ENCODE measurements at regions not wholly inside any gene's neighbourhood (a gene's known extent, or its start where the extent isn't known, plus 50 kb on each side); places are given as distances from the start of the nearest gene placed in this dataset.
"Not testable (repeated sequence)": the region's sequence is repeated elsewhere in the genome, so short reads cannot be mapped to it uniquely, and the experiment has no call there.

DNA sequence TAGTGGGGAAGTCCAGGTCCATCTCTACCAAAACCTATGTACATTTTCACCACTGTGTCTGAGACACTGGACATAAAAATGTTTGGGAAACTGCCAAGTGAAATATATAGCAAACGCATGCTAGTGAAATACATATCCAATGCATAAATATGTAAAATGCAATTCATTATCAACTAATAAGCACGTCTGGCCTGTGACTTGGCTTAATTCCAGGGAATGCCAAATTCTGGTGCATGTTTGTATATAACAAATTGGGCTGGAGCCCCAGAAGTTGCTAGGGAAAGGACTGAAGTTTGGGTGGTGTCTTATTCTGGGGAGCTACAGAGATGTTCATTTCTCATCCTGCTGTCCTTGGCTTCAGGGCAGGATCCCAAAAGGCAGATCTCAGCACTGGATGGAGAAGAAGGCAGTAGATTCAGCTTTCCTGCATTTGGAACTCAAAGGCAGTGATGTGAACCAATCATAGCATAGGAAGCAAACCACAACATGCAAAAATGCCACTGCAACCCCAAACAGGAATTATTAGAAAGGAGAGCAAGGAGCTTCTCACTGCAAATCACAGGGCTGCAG, 184.3 kb downstream of the HS3ST3A1 start:
- Histone ChIP-seq H3K27me3 (ENCODE audit: insufficient read depth, low read length, poor library complexity, severe bottlenecking) (no peaks in the 10 kb centered on the region), H3K4me3 (ENCODE audit: low read length, poor library complexity, severe bottlenecking) (no peak overlapping the region), H3K9me2 (replicated peaks; ENCODE audit: low read depth, low read length) (no peaks in the 10 kb centered on the region), H3K36me3 (ENCODE audit: insufficient read depth, low read length) (no peaks in the 10 kb centered on the region), H3F3A (ENCODE audit: low read depth) (no peaks in the 10 kb centered on the region), H3K9ac (ENCODE audit: low read depth, low read length, poor library complexity, severe bottlenecking) (no peak overlapping the region), H3K79me2 (ENCODE audit: insufficient read depth, low read length) (no peaks in the 10 kb centered on the region), H3K4me1 (ENCODE audit: insufficient read depth, low read length, poor library complexity, severe bottlenecking) (no peaks in the 10 kb centered on the region), H3K9me3 (ENCODE audit: insufficient read depth, low read depth, low read length) (no peaks in the 10 kb centered on the region; the same call in 1 of the 2 replicates), H4K20me1 (ENCODE audit: insufficient read depth, low read length, poor library complexity, severe bottlenecking) (no peaks in the 10 kb centered on the region), H3K4me2 (ENCODE audit: low read depth, low read length, poor library complexity, severe bottlenecking) (no peak overlapping the region), H2AFZ (ENCODE audit: low read length) (no peak overlapping the region)
- TF ChIP-seq EZH2phosphoT487 (IDR thresholded peaks at IDR 0.05; ENCODE audit: borderline replicate concordance) = no peak
- TF ChIP-seq, protein P1, sequence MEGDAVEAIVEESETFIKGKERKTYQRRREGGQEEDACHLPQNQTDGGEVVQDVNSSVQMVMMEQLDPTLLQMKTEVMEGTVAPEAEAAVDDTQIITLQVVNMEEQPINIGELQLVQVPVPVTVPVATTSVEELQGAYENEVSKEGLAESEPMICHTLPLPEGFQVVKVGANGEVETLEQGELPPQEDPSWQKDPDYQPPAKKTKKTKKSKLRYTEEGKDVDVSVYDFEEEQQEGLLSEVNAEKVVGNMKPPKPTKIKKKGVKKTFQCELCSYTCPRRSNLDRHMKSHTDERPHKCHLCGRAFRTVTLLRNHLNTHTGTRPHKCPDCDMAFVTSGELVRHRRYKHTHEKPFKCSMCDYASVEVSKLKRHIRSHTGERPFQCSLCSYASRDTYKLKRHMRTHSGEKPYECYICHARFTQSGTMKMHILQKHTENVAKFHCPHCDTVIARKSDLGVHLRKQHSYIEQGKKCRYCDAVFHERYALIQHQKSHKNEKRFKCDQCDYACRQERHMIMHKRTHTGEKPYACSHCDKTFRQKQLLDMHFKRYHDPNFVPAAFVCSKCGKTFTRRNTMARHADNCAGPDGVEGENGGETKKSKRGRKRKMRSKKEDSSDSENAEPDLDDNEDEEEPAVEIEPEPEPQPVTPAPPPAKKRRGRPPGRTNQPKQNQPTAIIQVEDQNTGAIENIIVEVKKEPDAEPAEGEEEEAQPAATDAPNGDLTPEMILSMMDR (conservative IDR thresholded peaks at IDR 0.05; ENCODE audit: low read length) = no peak

DNA sequence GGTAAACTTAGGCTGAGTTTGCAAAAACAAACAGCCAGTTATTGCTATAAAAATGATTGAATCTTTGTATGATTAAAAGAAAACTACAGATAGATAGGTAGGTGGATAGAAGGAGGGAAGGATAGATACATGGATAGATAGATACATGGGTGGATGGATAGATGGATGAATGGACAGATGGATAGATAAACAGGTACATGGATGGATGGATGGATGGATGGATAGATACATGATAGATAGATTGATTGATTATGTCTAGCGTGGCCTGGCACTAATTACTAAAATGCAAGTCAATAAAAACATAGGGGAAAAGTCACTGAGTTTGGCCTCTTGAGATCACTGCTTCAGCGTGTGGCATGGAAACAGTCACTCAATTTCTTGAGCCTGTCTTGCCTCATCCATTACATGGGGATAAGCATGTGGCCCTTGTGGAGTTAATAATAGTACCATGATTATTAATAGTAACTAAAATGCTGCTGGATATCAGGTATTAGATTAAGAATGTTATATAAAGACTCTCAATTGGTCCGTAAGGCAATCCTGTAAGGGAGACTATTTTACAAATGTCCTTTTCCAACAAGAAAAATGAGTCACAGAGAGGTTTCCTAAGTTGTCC, 184.9 kb downstream of the HS3ST3A1 start:
- Histone ChIP-seq H3K79me2 (ENCODE audit: insufficient read depth, low read length) (no peaks in the 10 kb centered on the region), H3K9me2 (replicated peaks; ENCODE audit: low read depth, low read length) (no peaks in the 10 kb centered on the region), H3K4me1 (ENCODE audit: insufficient read depth, low read length, poor library complexity, severe bottlenecking) (no peaks in the 10 kb centered on the region), H3F3A (ENCODE audit: low read depth) (no peaks in the 10 kb centered on the region), H3K36me3 (ENCODE audit: insufficient read depth, low read length) (no peaks in the 10 kb centered on the region), H3K9ac (ENCODE audit: low read depth, low read length, poor library complexity, severe bottlenecking) (no peak overlapping the region), H4K20me1 (ENCODE audit: insufficient read depth, low read length, poor library complexity, severe bottlenecking) (no peaks in the 10 kb centered on the region), H2AFZ (ENCODE audit: low read length) (no peak overlapping the region), H3K9me3 (ENCODE audit: insufficient read depth, low read depth, low read length) (no peaks in the 10 kb centered on the region; the same call in 1 of the 2 replicates), H3K4me3 (ENCODE audit: low read length, poor library complexity, severe bottlenecking) (no peak overlapping the region), H3K27me3 (ENCODE audit: insufficient read depth, low read length, poor library complexity, severe bottlenecking) (no peaks in the 10 kb centered on the region), H3K4me2 (ENCODE audit: low read depth, low read length, poor library complexity, severe bottlenecking) (no peak overlapping the region)
- TF ChIP-seq EZH2phosphoT487 (IDR thresholded peaks at IDR 0.05; ENCODE audit: borderline replicate concordance) = no peak
- TF ChIP-seq, protein P1 (conservative IDR thresholded peaks at IDR 0.05; ENCODE audit: low read length) = no peak

DNA sequence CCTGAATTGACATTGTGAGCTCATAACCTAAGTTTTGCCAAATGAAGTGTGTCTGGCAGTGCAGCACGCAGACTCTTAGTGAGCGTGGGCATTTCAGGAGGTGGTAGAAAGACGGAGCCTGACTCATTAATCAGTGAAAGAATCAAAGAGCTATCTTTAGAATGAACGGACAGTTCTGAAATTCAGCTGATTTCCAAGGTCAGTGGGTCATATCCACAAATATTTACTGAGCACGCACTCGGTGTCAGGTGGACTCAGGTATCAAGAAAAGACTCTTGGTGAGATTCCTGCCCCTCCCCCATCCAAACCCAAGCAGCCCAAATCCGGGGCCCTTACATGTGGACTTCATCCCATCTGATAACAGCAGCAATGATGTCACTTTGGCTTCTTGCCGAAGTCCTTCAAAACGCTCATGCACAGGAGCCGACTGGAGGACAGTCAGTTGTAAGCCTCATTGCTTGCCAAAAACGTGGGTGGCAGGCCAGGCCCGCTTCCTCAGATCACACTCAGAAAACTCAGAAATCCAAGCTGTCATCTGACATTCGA, 185.8 kb downstream of the HS3ST3A1 start:
- no peaks in the 10 kb centered on the region; the same call in 1 of the 2 replicates for H3K9me3 ChIP-seq (ENCODE audit: insufficient read depth, low read depth, low read length)
- H3K4me1 ChIP-seq (ENCODE audit: insufficient read depth, low read length, poor library complexity, severe bottlenecking) = no peaks in the 10 kb centered on the region
- H3K9ac ChIP-seq (ENCODE audit: low read depth, low read length, poor library complexity, severe bottlenecking) = no peak overlapping the region
- no peaks in the 10 kb centered on the region for H3K9me2 ChIP-seq (replicated peaks; ENCODE audit: low read depth, low read length)
- TF ChIP-seq, protein P1 (conservative IDR thresholded peaks at IDR 0.05; ENCODE audit: low read length) = no peak
- TF ChIP-seq EZH2phosphoT487 (IDR thresholded peaks at IDR 0.05; ENCODE audit: borderline replicate concordance) = no peak
- H3K36me3 ChIP-seq (ENCODE audit: insufficient read depth, low read length) = no peaks in the 10 kb centered on the region
- no peaks in the 10 kb centered on the region for H4K20me1 ChIP-seq (ENCODE audit: insufficient read depth, low read length, poor library complexity, severe bottlenecking)
- H3F3A ChIP-seq (ENCODE audit: low read depth) = no peaks in the 10 kb centered on the region
- H3K4me2 ChIP-seq (ENCODE audit: low read depth, low read length, poor library complexity, severe bottlenecking) = no peak overlapping the region
- H3K79me2 ChIP-seq (ENCODE audit: insufficient read depth, low read length) = no peaks in the 10 kb centered on the region
- H3K4me3 ChIP-seq (ENCODE audit: low read length, poor library complexity, severe bottlenecking) = no peak overlapping the region
- H3K27me3 ChIP-seq (ENCODE audit: insufficient read depth, low read length, poor library complexity, severe bottlenecking) = no peaks in the 10 kb centered on the region
- H2AFZ ChIP-seq (ENCODE audit: low read length) = no peak overlapping the region

DNA sequence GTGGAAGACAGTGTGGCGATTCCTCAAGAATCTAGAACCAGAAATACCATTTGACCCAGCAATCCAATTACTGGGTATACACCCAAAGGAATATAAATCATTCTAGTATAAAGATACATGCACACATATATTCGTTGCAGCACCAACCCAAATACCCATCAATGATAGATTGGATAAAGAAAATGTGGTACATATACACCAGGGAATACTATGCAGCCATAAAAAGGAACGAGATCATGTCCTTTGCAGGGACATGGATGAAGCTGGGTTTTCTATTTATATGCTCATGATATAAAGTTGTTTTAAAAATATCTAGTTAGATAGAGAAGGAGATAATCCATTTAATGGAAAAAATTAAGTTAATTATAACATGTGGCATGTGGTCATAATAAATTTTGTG, 186.5 kb downstream of the HS3ST3A1 start:
- H3K9ac ChIP-seq (ENCODE audit: low read depth, low read length, poor library complexity, severe bottlenecking); H3K79me2 ChIP-seq (ENCODE audit: insufficient read depth, low read length); H3K4me2 ChIP-seq (ENCODE audit: low read depth, low read length, poor library complexity, severe bottlenecking); H3K27me3 ChIP-seq (ENCODE audit: insufficient read depth, low read length, poor library complexity, severe bottlenecking); H3K9me2 ChIP-seq (replicated peaks; ENCODE audit: low read depth, low read length); H4K20me1 ChIP-seq (ENCODE audit: insufficient read depth, low read length, poor library complexity, severe bottlenecking); H3F3A ChIP-seq (ENCODE audit: low read depth); H3K4me1 ChIP-seq (ENCODE audit: insufficient read depth, low read length, poor library complexity, severe bottlenecking); H3K36me3 ChIP-seq (ENCODE audit: insufficient read depth, low read length); H2AFZ ChIP-seq (ENCODE audit: low read length); H3K9me3 ChIP-seq (ENCODE audit: insufficient read depth, low read depth, low read length); H3K4me3 ChIP-seq (ENCODE audit: low read length, poor library complexity, severe bottlenecking): not testable (repeated sequence)
